SK-N-SH treated with all-trans-retinoic acid at 6 μM for 48 hours (cell line): ENCODE measurements at regions not wholly inside any gene's neighbourhood (a gene's known extent, or its start where the extent isn't known, plus 50 kb on each side); places are given as distances from the start of the nearest gene placed in this dataset.

ENCODE experiments used
- ATAC-seq: fragments of 200-7000 bp; cut with Tn5 transposase; 3 replicates; pipeline ENCODE4 v1.9.1; 2020; ENCODE audit warnings: mild to moderate bottlenecking, moderate library complexity
- ARNTL ChIP-seq: fragments of 450-650 bp; formaldehyde crosslinking; IDR thresholded peaks from 2 replicates; pipeline ENCODE4 v1.5.0; 2020; ENCODE audit warnings: low read depth, mild to moderate bottlenecking, moderate library complexity, borderline replicate concordance
- BACH2 ChIP-seq: fragments of 250-450 bp; sonication (Bioruptor Pico); IDR thresholded peaks from 2 replicates; pipeline ENCODE4 v1.9.0; 2021; ENCODE audit warnings: mild to moderate bottlenecking, borderline replicate concordance
- CREB5 ChIP-seq: fragments of 250-450 bp; sonication (Bioruptor Pico); IDR thresholded peaks from 2 replicates; pipeline ENCODE4 v1.5.1; 2020; ENCODE audit warnings: low read depth, mild to moderate bottlenecking, moderate library complexity
- CSDC2 ChIP-seq: fragments of 250-450 bp; sonication (Bioruptor Pico); IDR thresholded peaks from 2 replicates; pipeline ENCODE4 v1.5.0; 2020; ENCODE audit warnings: mild to moderate bottlenecking, moderate library complexity
- CSRNP3 ChIP-seq: fragments of 250-450 bp; sonication (Bioruptor Pico); IDR thresholded peaks from 2 replicates; pipeline ENCODE4 v1.5.1; 2021; ENCODE audit warnings: mild to moderate bottlenecking, moderate library complexity
- ESRRG ChIP-seq: fragments of 250-450 bp; sonication (Bioruptor Pico); IDR thresholded peaks from 2 replicates; pipeline ENCODE4 v1.6.1; 2021; ENCODE audit warnings: mild to moderate bottlenecking
- GLIS3 ChIP-seq: fragments of 250-450 bp; sonication (Bioruptor Pico); IDR thresholded peaks from 2 replicates; pipeline ENCODE4 v1.5.0; 2020; ENCODE audit warnings: mild to moderate bottlenecking, moderate library complexity
- ISL1 ChIP-seq: fragments of 250-450 bp; sonication (Bioruptor Pico); IDR thresholded peaks from 2 replicates; pipeline ENCODE4 v2.1.2; 2022; ENCODE audit warnings: mild to moderate bottlenecking, moderate library complexity
- OSR1 ChIP-seq: fragments of 250-450 bp; sonication (Bioruptor Pico); IDR thresholded peaks from 2 replicates; pipeline ENCODE4 v1.8.0; 2022; ENCODE audit warnings: moderate library complexity, mild to moderate bottlenecking, inconsistent platforms
- POU6F1 ChIP-seq: fragments of 250-450 bp; sonication (Bioruptor Pico); IDR thresholded peaks from 2 replicates; pipeline ENCODE4 v1.8.0; 2021; ENCODE audit warnings: low read depth, mild to moderate bottlenecking, moderate library complexity, borderline replicate concordance
- PPARA ChIP-seq: fragments of 250-450 bp; sonication (Bioruptor Pico); IDR thresholded peaks from 2 replicates; pipeline ENCODE4 v1.5.0; 2020; ENCODE audit warnings: mild to moderate bottlenecking, borderline replicate concordance
- RARB ChIP-seq: fragments of 250-450 bp; sonication (Bioruptor Pico); IDR thresholded peaks from 2 replicates; pipeline ENCODE4 v1.8.0; 2021; ENCODE audit warnings: mild to moderate bottlenecking, moderate library complexity
- SNAI2 ChIP-seq: fragments of 250-450 bp; sonication (Bioruptor Pico); IDR thresholded peaks from 2 replicates; pipeline ENCODE4 v1.5.0; 2020; ENCODE audit warnings: mild to moderate bottlenecking, moderate library complexity
- TCF4 ChIP-seq: fragments of 250-450 bp; sonication (Bioruptor Pico); IDR thresholded peaks from 2 replicates; pipeline ENCODE4 v1.8.0; 2021; ENCODE audit warnings: mild to moderate bottlenecking, moderate library complexity, borderline replicate concordance
- TOX ChIP-seq: fragments of 250-450 bp; sonication (Bioruptor Pico); IDR thresholded peaks from 2 replicates; pipeline ENCODE4 v1.8.0; 2021; ENCODE audit warnings: mild to moderate bottlenecking, moderate library complexity, borderline replicate concordance
- TSHZ2 ChIP-seq: fragments of 250-450 bp; sonication (Bioruptor Pico); IDR thresholded peaks from 2 replicates; pipeline ENCODE4 v1.5.0; 2020; ENCODE audit warnings: mild to moderate bottlenecking, moderate library complexity
- ZC3H10 ChIP-seq: fragments of 250-450 bp; sonication (Bioruptor Pico); IDR thresholded peaks from 2 replicates; pipeline ENCODE4 v1.5.1; 2021; ENCODE audit warnings: mild to moderate bottlenecking, moderate library complexity
- ZFP3 ChIP-seq: fragments of 250-450 bp; sonication (Bioruptor Pico); IDR thresholded peaks from 2 replicates; pipeline ENCODE4 v1.5.0; 2020; ENCODE audit warnings: mild to moderate bottlenecking, moderate library complexity
- ZFP30 ChIP-seq: fragments of 450-650 bp; formaldehyde crosslinking; IDR thresholded peaks from 2 replicates; pipeline ENCODE4 v1.5.0; 2022; ENCODE audit warnings: mild to moderate bottlenecking, moderate library complexity
- ZNF70 ChIP-seq: fragments of 450-650 bp; formaldehyde crosslinking; IDR thresholded peaks from 2 replicates; pipeline ENCODE4 v1.5.0; 2020; ENCODE audit warnings: mild to moderate bottlenecking, moderate library complexity
- ZNF8 ChIP-seq: fragments of 450-650 bp; formaldehyde crosslinking; IDR thresholded peaks from 2 replicates; pipeline ENCODE4 v1.5.0; 2020; ENCODE audit warnings: mild to moderate bottlenecking, moderate library complexity

GRCh38 chr9:78573205-78573604 lies 276.3 kb downstream of the PSAT1 start:
- no peak for TF ChIP-seq GLIS3 (CRISPR knock-in tag)
- no peak for TF ChIP-seq TCF4 (CRISPR knock-in tag)
- TF ChIP-seq POU6F1 (CRISPR knock-in tag), result no peak
- TF ChIP-seq SNAI2, result no peak
- no peak for TF ChIP-seq ZFP3 (CRISPR knock-in tag)
- TF ChIP-seq ESRRG, result no peak
- TF ChIP-seq ZC3H10, result no peak
- TF ChIP-seq TOX (CRISPR knock-in tag), result no peak
- no peak for TF ChIP-seq CREB5 (CRISPR knock-in tag)
- TF ChIP-seq PPARA (CRISPR knock-in tag), result no peak
- TF ChIP-seq, all 23 proteins: peak for 0
- no peak for ATAC-seq

GRCh38 chr9:78573669-78574068 lies 276.7 kb downstream of the PSAT1 start:
- no peak for TF ChIP-seq PPARA (CRISPR knock-in tag)
- no peak for TF ChIP-seq CREB5 (CRISPR knock-in tag)
- no peak for TF ChIP-seq TSHZ2 (CRISPR knock-in tag)
- no peak for TF ChIP-seq ARNTL (CRISPR knock-in tag)
- TF ChIP-seq BACH2 (CRISPR knock-in tag), result no peak
- no peak for TF ChIP-seq ZNF70 (CRISPR knock-in tag)
- no peak for TF ChIP-seq ISL1 (CRISPR knock-in tag)
- TF ChIP-seq CSRNP3 (CRISPR knock-in tag), result no peak
- no peak for TF ChIP-seq GLIS3 (CRISPR knock-in tag)
- TF ChIP-seq RARB (CRISPR knock-in tag), result no peak
- ATAC-seq, result no peak

GRCh38 chr9:78574354-78575045 lies 277.6 kb downstream of the PSAT1 start:
- TF ChIP-seq SNAI2 (no peak), BACH2 (CRISPR knock-in tag) (no peak), ZC3H10 (no peak), CSRNP3 (CRISPR knock-in tag) (no peak), CSDC2 (CRISPR knock-in tag) (no peak), ZFP30 (CRISPR knock-in tag) (no peak), ZFP3 (CRISPR knock-in tag) (no peak), ZNF70 (CRISPR knock-in tag) (no peak), OSR1 (CRISPR knock-in tag) (no peak), ZNF8 (CRISPR knock-in tag) (no peak), CREB5 (CRISPR knock-in tag) (no peak), PPARA (CRISPR knock-in tag) (no peak)
- ATAC-seq, result no peak
